ENCODE measurements at regions not wholly inside any gene's neighbourhood (a gene's known extent, or its start where the extent isn't known, plus 50 kb on each side); places are given as distances from the start of the nearest gene placed in this dataset.

- no peak overlapping the region for H3K4me3 ChIP-seq (ENCODE audit: control insufficient read depth in 2 of 3, extremely low read depth in 1 of 3, insufficient read depth in 2 of 3, low read depth in 1 of 3, low read length in 3 of 3)
- H3K36me3 ChIP-seq (ENCODE audit: control insufficient read depth in 2 of 2, extremely low read depth in 1 of 2, insufficient read depth in 2 of 2, low read length in 2 of 2), result no peaks in the 10 kb centered on the region
- FAIRE-seq, result no peak
- H3K79me2 ChIP-seq (ENCODE audit: control insufficient read depth, insufficient read depth, low read length), result no peaks in the 10 kb centered on the region
- no peak overlapping the region for H2AFZ ChIP-seq (ENCODE audit: control insufficient read depth, low read length)
- dilution Hi-C loops (cut with MboI; ENCODE audit: extremely low pct_ligation_motif_present, low sequenced_read_pairs), result no loop called here
- DNase-seq (ENCODE audit: low read depth, low spot score), result no peak
- H3K9ac ChIP-seq (ENCODE audit: control insufficient read depth, extremely low read depth, insufficient read depth, low read length), result no peak overlapping the region
- no peak for TF ChIP-seq CTCF (optimal IDR thresholded peaks at IDR 0.05 in 1 of 3, IDR thresholded peaks at IDR 0.05 in 1 of 3, conservative IDR thresholded peaks at IDR 0.05 in 1 of 3; ENCODE audit: extremely low read depth in 1 of 3, insufficient read depth in 2 of 3, low read length in 3 of 3)
- no peak for TF ChIP-seq EZH2 (IDR thresholded peaks at IDR 0.05; ENCODE audit: low read length)
- no peaks in the 10 kb centered on the region for H3K27me3 ChIP-seq (ENCODE audit: control insufficient read depth, extremely low read depth, insufficient read depth, low read length)
- no peaks in the 10 kb centered on the region for H4K20me1 ChIP-seq (ENCODE audit: control insufficient read depth, extremely low read depth, insufficient read depth, low read length)
- no peak overlapping the region for H3K4me2 ChIP-seq (ENCODE audit: control insufficient read depth, extremely low read depth, insufficient read depth, low read depth, low read length)
- no peaks in the 10 kb centered on the region for H3K9me1 ChIP-seq (ENCODE audit: control insufficient read depth, extremely low read depth, insufficient read depth, low read length)
- H3K9me3 ChIP-seq (ENCODE audit: control insufficient read depth, low read depth, low read length), result peaks cover 2% of the 10 kb centered on the region
- H3K4me1 ChIP-seq (ENCODE audit: control insufficient read depth, extremely low read depth, insufficient read depth, low read length), result no peaks in the 10 kb centered on the region
- no peak overlapping the region for H3K27ac ChIP-seq (ENCODE audit: control insufficient read depth, insufficient read depth, low read length)
Measured at GRCh38 chr18:71729611-71730010, 814.5 kb downstream of the CBLN2 start.

DNA sequence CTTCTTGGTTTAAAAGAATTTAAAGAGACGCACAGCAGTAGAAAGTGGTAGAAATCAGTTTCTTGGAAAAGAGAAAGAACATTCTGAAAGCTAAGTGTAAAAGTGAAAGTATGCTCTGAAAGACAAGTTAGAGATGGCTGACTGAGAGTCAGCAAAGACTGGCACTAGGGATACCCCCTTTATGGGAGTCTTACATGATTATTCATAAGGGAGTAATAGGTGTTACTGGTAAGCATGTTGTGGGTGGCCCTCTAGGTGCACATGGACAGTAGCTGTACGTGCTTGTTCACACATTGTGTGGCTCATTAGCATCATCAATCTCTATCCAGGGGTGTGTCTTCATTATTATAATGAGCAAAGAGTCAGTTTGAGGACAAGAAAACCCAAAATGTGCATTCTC, 816.2 kb downstream of the CBLN2 start:
- no peaks in the 10 kb centered on the region for H3K79me2 ChIP-seq (ENCODE audit: control insufficient read depth, insufficient read depth, low read length)
- no peak overlapping the region for H3K27ac ChIP-seq (ENCODE audit: control insufficient read depth, insufficient read depth, low read length)
- H3K4me3 ChIP-seq (ENCODE audit: control insufficient read depth in 2 of 3, extremely low read depth in 1 of 3, insufficient read depth in 2 of 3, low read depth in 1 of 3, low read length in 3 of 3), result no peak overlapping the region
- H3K4me1 ChIP-seq (ENCODE audit: control insufficient read depth, extremely low read depth, insufficient read depth, low read length), result no peaks in the 10 kb centered on the region
- TF ChIP-seq EZH2 (IDR thresholded peaks at IDR 0.05; ENCODE audit: low read length) (no peak), CTCF (optimal IDR thresholded peaks at IDR 0.05 in 1 of 3, IDR thresholded peaks at IDR 0.05 in 1 of 3, conservative IDR thresholded peaks at IDR 0.05 in 1 of 3; ENCODE audit: extremely low read depth in 1 of 3, insufficient read depth in 2 of 3, low read length in 3 of 3) (no peak)
- no peaks in the 10 kb centered on the region for H3K9me1 ChIP-seq (ENCODE audit: control insufficient read depth, extremely low read depth, insufficient read depth, low read length)
- no peak overlapping the region for H3K9ac ChIP-seq (ENCODE audit: control insufficient read depth, extremely low read depth, insufficient read depth, low read length)
- no peak overlapping the region for H2AFZ ChIP-seq (ENCODE audit: control insufficient read depth, low read length)
- DNase-seq (ENCODE audit: low read depth, low spot score), result no peak
- H3K36me3 ChIP-seq (ENCODE audit: control insufficient read depth in 2 of 2, extremely low read depth in 1 of 2, insufficient read depth in 2 of 2, low read length in 2 of 2), result no peaks in the 10 kb centered on the region
- no peaks in the 10 kb centered on the region for H3K27me3 ChIP-seq (ENCODE audit: control insufficient read depth, extremely low read depth, insufficient read depth, low read length)
- no peaks in the 10 kb centered on the region for H4K20me1 ChIP-seq (ENCODE audit: control insufficient read depth, extremely low read depth, insufficient read depth, low read length)
- no peak for FAIRE-seq
- H3K9me3 ChIP-seq (ENCODE audit: control insufficient read depth, low read depth, low read length), result peaks cover 2% of the 10 kb centered on the region
- no peak overlapping the region for H3K4me2 ChIP-seq (ENCODE audit: control insufficient read depth, extremely low read depth, insufficient read depth, low read depth, low read length)
- dilution Hi-C loops (cut with MboI; ENCODE audit: extremely low pct_ligation_motif_present, low sequenced_read_pairs), result no loop called here
